Neural progenitor cell (in vitro differentiated cells): ENCODE measurements at regions not wholly inside any gene's neighbourhood (a gene's known extent, or its start where the extent isn't known, plus 50 kb on each side); places are given as distances from the start of the nearest gene placed in this dataset.

Source experiments
- CTCF ChIP-seq: fragments of 200-600 bp; sonication (generic); IDR thresholded peaks from 2 replicates; pipeline ENCODE4 v1.5.1; 2017; ENCODE audit warnings: antibody characterized with exemption, mild to moderate bottlenecking
- EZH2 ChIP-seq: fragments of 200-600 bp; sonication (generic); IDR thresholded peaks from 2 replicates; pipeline ENCODE4 v1.6.1; 2017; ENCODE audit warnings: antibody characterized with exemption, mild to moderate bottlenecking, moderate library complexity

- TF ChIP-seq CTCF = no peak
- TF ChIP-seq EZH2 = no peak
These were observed 104.9 kb downstream of the KCNJ2 start for GRCh38 chr17:70274255-70274654.
